WTC11 (cell line): ENCODE measurements at regions not wholly inside any gene's neighbourhood (a gene's known extent, or its start where the extent isn't known, plus 50 kb on each side); places are given as distances from the start of the nearest gene placed in this dataset.
"Not testable (repeated sequence)": the region's sequence is repeated elsewhere in the genome, so short reads cannot be mapped to it uniquely, and the experiment has no call there.

ENCODE experiments used
- ATAC-seq: fragments of 200-7000 bp; cut with Tn5 transposase; 2 replicates; pipeline ENCODE4 v1.10.0; 2021; ENCODE audit warnings: mild to moderate bottlenecking, moderate library complexity
- CTCF ChIA-PET: fragments of 300-600 bp; sonication (Branson Sonifier 250); formaldehyde crosslinking; loops from one replicate; lab custom pipeline; 2021; ENCODE audit warnings: antibody characterized with exemption; lab: Charles Lee
- POLR2A ChIA-PET: fragments of 350-600 bp; sonication (Branson Sonifier 250); formaldehyde crosslinking; loops from one replicate; lab custom pipeline; 2021; ENCODE audit warnings: antibody characterized with exemption; lab: Charles Lee
- DNase-seq: peaks from one replicate; pipeline ENCODE4 v3.0.0; 2021; ENCODE audit warnings: low spot score
- H3K27ac Mint-ChIP-seq: 2 replicates; pipeline ENCODE4 v1.8.0; 2021; ENCODE audit warnings: mixed read lengths
- H3K27me3 Mint-ChIP-seq: 2 replicates; pipeline ENCODE4 v1.8.0; 2021; ENCODE audit warnings: low read depth, mild to moderate bottlenecking, moderate library complexity, mixed read lengths
- H3K36me3 Mint-ChIP-seq: 2 replicates; pipeline ENCODE4 v1.8.0; 2021; ENCODE audit warnings: mixed read lengths
- H3K4me1 Mint-ChIP-seq: 2 replicates; pipeline ENCODE4 v1.8.0; 2022; ENCODE audit warnings: mixed read lengths
- H3K4me3 Mint-ChIP-seq: 2 replicates; pipeline ENCODE4 v1.8.0; 2021; ENCODE audit warnings: mild to moderate bottlenecking, moderate library complexity, mixed read lengths
- H3K9me3 Mint-ChIP-seq: 2 replicates; pipeline ENCODE4 v1.8.0; 2021; ENCODE audit warnings: mixed read lengths
- HMGA2 ChIP-seq: fragments of 250-450 bp; sonication (Bioruptor Pico); IDR thresholded peaks from 2 replicates; pipeline ENCODE4 v1.4.0; 2021; ENCODE audit warnings: mild to moderate bottlenecking, moderate library complexity
- ZNF121 ChIP-seq: sonication (generic); formaldehyde crosslinking; IDR thresholded peaks from 2 replicates; pipeline ENCODE4 v1.8.0; 2023; ENCODE audit warnings: missing genetic modification reagents
- TF ChIP-seq, protein P1 (sequence below): fragments of 250-450 bp; sonication (Bioruptor Pico); IDR thresholded peaks from 2 replicates; pipeline ENCODE4 v1.9.0; 2021; ENCODE audit warnings: moderate library complexity, mild to moderate bottlenecking, inconsistent platforms, borderline replicate concordance
- TF ChIP-seq, protein P2 (sequence below): sonication (generic); formaldehyde crosslinking; IDR thresholded peaks from 2 replicates; pipeline ENCODE4 v1.8.0; 2022; ENCODE audit warnings: mild to moderate bottlenecking, missing genetic modification reagents
- TF ChIP-seq, protein P3 (sequence below): fragments of 250-450 bp; sonication (Bioruptor Pico); IDR thresholded peaks from 2 replicates; pipeline ENCODE4 v2.1.2; 2022; ENCODE audit warnings: mild to moderate bottlenecking, moderate library complexity

DNA sequence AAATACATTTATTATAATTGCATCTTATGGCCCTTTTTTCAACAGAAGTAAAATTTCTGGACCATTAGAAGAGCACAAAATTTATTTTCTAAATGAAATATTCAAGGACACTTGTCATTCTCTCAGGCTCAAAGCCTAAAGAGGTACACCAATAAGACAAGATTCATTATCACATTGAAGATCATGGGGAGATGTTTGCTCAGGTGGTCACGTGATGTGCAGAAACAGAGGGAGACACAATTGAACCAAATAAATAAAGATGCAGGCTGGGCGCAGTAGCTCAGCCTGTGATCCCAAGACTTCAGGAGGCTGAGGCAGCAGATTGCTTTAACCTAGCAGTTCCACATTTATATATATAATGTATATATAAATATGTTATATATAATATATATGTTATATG is 53.2 kb upstream of the TMEM254 start:
- H3K27ac Mint-ChIP-seq, result no peak overlapping the region
- H3K27me3 Mint-ChIP-seq, result no peaks in the 10 kb centered on the region; the same call in 1 of the 2 replicates
- H3K4me3 Mint-ChIP-seq, result no peak overlapping the region
- H3K9me3 Mint-ChIP-seq, result peaks cover 7% of the 10 kb centered on the region; the same call in 1 of the 2 replicates
- POLR2A ChIA-PET, result no interaction called here
- no peaks in the 10 kb centered on the region for H3K4me1 Mint-ChIP-seq
- CTCF ChIA-PET, result no interaction called here
- DNase-seq, result no peak
- no peaks in the 10 kb centered on the region for H3K36me3 Mint-ChIP-seq
- no peak for TF ChIP-seq HMGA2 (CRISPR knock-in tag)
- TF ChIP-seq, protein P1, sequence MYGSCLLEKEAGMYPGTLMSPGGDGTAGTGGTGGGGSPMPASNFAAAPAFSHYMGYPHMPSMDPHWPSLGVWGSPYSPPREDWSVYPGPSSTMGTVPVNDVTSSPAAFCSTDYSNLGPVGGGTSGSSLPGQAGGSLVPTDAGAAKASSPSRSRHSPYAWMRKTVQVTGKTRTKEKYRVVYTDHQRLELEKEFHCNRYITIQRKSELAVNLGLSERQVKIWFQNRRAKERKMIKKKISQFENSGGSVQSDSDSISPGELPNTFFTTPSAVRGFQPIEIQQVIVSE (CRISPR knock-in tag), result no peak
- TF ChIP-seq, protein P2, sequence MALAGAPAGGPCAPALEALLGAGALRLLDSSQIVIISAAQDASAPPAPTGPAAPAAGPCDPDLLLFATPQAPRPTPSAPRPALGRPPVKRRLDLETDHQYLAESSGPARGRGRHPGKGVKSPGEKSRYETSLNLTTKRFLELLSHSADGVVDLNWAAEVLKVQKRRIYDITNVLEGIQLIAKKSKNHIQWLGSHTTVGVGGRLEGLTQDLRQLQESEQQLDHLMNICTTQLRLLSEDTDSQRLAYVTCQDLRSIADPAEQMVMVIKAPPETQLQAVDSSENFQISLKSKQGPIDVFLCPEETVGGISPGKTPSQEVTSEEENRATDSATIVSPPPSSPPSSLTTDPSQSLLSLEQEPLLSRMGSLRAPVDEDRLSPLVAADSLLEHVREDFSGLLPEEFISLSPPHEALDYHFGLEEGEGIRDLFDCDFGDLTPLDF, result no peak
- ATAC-seq, result no peak

DNA sequence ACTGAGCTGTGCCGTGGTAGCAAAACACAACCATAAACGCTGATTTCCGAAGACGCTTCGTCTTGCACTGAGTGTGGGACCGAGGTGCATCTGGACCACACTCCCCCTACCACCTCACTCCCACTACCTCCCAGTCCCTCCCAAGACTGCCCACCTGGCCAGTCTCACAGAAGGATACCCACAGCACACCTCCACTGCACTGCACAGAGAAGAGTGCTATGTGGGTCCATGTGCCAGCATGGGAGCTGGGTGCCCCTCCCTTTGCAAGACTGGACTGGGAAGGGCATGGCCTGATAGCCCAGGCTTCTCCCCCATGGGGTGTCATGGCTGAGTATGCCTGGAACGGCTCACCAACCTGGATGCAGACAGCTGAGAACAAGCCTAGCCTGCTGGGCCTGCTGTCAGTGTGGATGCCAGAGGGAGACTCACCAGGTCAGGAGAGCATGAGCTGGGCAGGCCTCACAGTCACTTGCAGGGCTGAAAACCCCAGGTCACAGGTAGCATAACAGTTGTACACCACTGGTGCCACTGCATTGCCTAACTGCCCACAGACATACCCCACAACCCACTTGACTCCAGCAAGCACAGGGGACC is 56.0 kb upstream of the TMEM254 start:
- H3K27me3 Mint-ChIP-seq, H3K9me3 Mint-ChIP-seq, DNase-seq, POLR2A ChIA-PET, ATAC-seq, H3K27ac Mint-ChIP-seq, CTCF ChIA-PET, H3K36me3 Mint-ChIP-seq, H3K4me3 Mint-ChIP-seq: not testable (repeated sequence)
- H3K4me1 Mint-ChIP-seq, result peaks cover 13% of the 10 kb centered on the region

DNA sequence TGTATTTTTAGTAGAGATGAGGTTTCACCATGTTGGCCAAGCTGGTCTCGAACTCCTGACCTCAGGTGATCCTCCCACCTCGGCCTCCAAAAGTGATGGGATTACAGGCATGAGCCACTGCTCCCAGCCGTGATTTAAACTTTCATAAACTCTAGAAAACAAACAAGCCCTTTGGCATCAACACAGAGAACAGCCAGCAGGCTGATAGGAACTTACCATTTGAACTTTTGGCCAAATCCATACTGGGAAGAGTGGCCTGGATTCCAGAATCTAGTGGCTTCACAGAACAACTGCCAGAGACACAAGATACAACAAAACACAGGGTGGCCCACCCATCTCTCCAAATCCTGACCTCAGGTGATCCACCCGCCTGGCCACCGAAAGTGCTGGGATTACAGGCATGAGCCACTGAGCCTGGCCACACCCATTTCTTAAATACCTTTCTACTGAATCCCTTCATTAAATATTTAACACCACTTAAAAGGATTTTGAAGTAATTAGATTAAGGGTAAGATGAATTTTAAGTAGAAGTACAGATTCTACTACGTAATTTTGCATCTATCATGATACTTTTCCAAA is 60.0 kb upstream of the TMEM254 start:
- H3K36me3 Mint-ChIP-seq, H3K9me3 Mint-ChIP-seq, ATAC-seq, H3K27me3 Mint-ChIP-seq, H3K27ac Mint-ChIP-seq, DNase-seq, H3K4me3 Mint-ChIP-seq, POLR2A ChIA-PET: not testable (repeated sequence)
- CTCF ChIA-PET, result interaction anchor here (1.0 kb wide), 1 partner anchor 29 kb away, joined by 3 read pairs; no protein-coding TSS in a partner anchor
- H3K4me1 Mint-ChIP-seq, result peaks cover 40% of the 10 kb centered on the region

DNA sequence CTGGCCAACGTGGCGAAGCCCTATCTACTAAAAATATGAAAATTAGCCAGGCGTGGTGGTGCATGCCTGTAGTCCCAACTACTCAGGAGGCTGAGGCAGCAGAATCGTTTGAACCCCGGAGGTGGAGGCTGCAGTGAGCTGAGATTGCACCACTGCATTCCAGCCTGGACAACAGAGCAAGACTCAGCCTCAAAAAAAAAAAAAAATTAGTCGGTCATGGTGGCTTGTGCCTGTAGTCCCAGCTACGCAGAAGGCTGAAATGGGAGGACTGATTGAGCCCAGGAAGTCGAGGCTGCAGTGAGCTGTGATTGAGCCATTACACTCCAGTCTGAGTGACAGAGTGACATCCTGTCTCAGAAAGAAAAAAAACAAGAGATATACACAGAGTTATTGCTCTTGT is 61.3 kb upstream of the TMEM254 start:
- H3K27me3 Mint-ChIP-seq, ATAC-seq, DNase-seq, H3K9me3 Mint-ChIP-seq, POLR2A ChIA-PET, H3K36me3 Mint-ChIP-seq, H3K4me3 Mint-ChIP-seq, H3K27ac Mint-ChIP-seq, CTCF ChIA-PET: not testable (repeated sequence)
- H3K4me1 Mint-ChIP-seq, result peaks cover 43% of the 10 kb centered on the region

DNA sequence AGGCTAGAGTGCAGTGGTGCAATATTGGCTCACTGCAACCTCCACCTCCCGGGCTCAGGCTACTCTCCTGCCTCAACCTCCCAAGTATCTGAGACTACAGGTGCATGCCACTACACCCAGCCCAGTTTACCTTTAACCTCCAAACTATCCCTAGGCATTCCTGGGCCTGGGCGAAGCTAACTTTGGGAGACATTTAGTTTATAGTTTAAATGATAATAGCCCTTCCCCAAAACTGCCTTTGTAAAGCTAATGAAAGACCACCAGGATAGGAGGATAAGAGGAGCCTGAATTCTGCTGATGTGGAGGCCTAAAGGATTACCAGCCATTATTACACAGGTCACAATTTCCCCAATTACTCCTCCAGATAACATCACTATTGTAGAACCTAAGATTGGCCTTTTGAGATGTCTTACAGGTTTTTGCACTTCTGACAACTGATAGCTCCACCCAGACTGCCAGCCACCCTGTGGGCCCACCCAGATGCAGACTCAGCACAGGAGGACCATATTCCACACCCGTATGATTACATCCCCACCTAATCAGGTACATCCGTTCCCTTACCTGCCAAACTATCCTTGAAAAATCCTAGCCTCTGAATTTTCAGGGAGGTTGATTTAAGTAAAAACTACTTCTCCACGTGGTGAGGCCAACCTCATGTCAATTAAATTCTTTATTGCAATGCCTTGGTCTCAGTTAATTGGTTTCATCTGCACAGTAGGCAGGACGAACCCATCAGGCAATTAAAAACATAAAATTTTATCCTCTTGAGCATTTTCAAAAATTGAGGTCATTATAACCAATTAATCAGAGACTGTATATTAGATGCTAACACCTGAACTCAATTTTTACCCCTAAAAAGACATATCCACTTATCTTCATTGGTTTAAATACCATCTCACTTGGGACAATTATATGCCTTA is 62.3 kb upstream of the TMEM254 start:
- no peak for TF ChIP-seq HMGA2 (CRISPR knock-in tag)
- 0 out of 2 replicates have a peak, but pooled peaks have one; percentile 67 for TF ChIP-seq ZNF121 (CRISPR knock-in tag)
- TF ChIP-seq, protein P3, sequence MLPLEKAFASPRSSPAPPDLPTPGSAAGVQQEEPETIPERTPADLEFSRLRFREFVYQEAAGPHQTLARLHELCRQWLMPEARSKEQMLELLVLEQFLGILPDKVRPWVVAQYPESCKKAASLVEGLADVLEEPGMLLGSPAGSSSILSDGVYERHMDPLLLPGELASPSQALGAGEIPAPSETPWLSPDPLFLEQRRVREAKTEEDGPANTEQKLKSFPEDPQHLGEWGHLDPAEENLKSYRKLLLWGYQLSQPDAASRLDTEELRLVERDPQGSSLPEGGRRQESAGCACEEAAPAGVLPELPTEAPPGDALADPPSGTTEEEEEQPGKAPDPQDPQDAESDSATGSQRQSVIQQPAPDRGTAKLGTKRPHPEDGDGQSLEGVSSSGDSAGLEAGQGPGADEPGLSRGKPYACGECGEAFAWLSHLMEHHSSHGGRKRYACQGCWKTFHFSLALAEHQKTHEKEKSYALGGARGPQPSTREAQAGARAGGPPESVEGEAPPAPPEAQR (CRISPR knock-in tag), result no peak
- TF ChIP-seq, protein P2, result no peak
- Mint-ChIP-seq H3K4me3 (no peak overlapping the region), H3K27ac (peak overlapping the region; percentile 85), H3K27me3 (no peaks in the 10 kb centered on the region), H3K4me1 (peaks cover 43% of the 10 kb centered on the region), H3K9me3 (0 out of 2 replicates have a peak, but pooled peaks cover 7% of the 10 kb centered on the region), H3K36me3 (no peaks in the 10 kb centered on the region)
- ChIA-PET CTCF (interaction anchor here (1.2 to 1.4 kb wide), 2 partner anchors 13 to 33 kb away, joined by 4 to 5 read pairs; no protein-coding TSS in a partner anchor), POLR2A (interaction anchor here (0.5 to 0.6 kb wide), 2 partner anchors 530 to 545 kb away, joined by 3 read pairs; no protein-coding TSS in a partner anchor)
- peak; percentile 90 for ATAC-seq
- peak; percentile 24 for DNase-seq

DNA sequence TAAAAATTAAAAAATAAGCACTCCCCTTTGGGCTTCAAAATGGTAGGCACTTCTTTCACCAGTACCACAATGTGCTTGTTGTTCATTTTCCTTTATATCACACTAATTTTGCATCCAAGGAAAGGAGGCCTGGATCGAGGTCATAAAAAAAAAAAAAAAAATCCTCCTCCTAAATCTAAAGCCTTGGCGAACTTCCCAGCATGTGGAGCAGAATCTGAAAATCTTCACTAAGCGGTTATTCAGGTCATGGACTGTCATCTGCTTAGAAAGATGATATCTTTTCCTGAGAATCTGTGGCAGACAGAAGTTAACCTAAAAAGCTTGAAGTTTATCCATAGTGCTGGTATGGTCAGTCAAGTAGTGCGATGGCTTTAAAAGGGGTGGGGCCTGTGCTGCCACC is 64.2 kb upstream of the SFTPD start:
- H3K4me3 Mint-ChIP-seq, H3K27me3 Mint-ChIP-seq, DNase-seq, POLR2A ChIA-PET, H3K36me3 Mint-ChIP-seq, CTCF ChIA-PET, ATAC-seq, H3K27ac Mint-ChIP-seq: not testable (repeated sequence)
- peaks cover 32% of the 10 kb centered on the region for H3K4me1 Mint-ChIP-seq
- peaks cover 12% of the 10 kb centered on the region for H3K9me3 Mint-ChIP-seq

DNA sequence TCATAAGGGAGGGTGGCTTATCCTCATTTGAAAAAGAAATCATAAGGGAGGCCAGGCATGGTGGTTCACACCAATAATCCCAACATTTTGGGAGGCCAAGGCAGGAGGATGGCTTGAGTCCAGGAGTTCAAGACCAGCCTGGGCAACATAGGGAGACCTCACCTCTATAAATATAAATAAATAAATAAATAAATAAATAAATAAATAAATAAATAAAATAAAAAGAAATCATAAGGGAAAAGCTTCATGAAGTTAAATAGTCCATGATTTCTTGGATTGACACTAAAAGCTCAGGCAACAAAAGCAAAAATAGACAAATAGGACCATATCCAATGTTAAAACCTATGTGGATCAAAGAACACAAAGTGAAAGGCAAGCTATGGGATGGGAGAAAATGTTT is 62.2 kb upstream of the SFTPD start:
- H3K36me3 Mint-ChIP-seq, H3K27ac Mint-ChIP-seq, ATAC-seq, H3K4me3 Mint-ChIP-seq, POLR2A ChIA-PET, H3K27me3 Mint-ChIP-seq, DNase-seq, CTCF ChIA-PET: not testable (repeated sequence)
- Mint-ChIP-seq H3K9me3 (peaks cover 18% of the 10 kb centered on the region), H3K4me1 (peaks cover 25% of the 10 kb centered on the region)
